HG02678 (cell line): ENCODE measurements at regions not wholly inside any gene's neighbourhood (a gene's known extent, or its start where the extent isn't known, plus 50 kb on each side); places are given as distances from the start of the nearest gene placed in this dataset.

ENCODE experiments used
- ATAC-seq: cut with Tn5 transposase; IDR thresholded peaks from one replicate; pipeline ENCODE4 v1.9.1; 2021; ENCODE audit warnings: mild to moderate bottlenecking, moderate library complexity; ENCODE audit not compliant: unreplicated experiment

DNA sequence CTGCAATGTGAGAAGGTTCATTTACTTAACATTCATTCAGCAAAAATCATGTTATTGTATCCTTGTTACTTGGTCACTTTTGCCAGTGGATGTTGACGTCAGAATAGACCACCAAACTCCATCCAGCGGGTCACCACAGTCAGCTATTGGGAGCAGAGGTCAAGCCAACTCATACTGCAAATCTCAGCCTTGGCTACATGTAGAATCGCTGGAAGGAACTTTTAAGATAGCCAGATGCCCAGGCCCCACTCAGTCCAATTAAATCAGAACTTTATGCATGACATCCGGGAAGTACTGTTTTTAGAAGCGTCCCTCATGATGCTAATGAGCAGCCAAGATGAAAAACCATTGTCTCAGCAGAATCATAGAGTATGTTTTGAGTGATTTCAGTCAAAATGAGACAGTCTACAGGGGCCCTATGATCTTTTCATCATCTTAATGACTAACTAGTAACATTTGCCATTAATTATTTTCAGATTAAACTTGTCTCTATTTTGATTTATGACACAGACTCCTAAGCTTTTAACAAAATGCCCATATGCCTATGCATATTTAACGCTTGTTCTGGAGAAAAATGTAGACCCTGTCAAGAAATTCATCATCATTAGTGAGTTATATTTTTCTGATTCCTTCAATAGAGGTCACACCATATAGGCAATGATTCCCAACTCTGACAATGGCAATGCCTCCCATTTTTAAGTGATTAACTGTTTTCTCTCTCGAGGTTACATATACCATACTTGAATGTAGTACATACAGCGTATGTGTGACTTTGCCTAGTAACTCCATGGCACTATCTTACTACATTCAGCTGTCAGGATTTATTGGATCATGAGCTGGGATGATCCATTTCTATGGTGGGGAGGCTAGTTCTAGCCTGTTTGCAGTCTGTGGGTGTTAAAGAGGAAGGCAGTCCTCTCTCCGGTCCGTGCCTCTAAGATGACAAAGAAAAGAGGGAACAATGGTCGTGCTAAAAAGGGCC lies 63.7 kb upstream of the CCBE1 start:
- ATAC-seq = no peak

DNA sequence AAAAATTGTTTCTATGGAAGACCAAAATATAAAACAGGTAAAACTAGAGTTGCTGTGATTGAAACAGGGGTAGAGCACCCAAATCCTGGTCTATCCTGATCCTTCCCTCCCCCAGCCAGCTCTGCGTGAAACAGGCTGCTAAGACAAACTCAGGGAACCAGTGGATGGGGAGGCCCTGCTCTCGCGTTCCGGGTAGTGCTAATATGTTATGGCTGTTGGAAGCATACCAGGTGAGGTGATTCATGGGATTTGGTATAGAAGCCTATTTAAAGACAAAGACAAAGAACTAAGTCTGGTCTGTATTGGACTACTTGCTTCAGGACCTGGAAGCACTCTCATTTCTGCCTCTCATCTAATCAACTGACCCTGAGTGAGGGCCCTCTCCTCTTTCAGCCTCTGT lies 63.0 kb upstream of the CCBE1 start:
- no peak for ATAC-seq

DNA sequence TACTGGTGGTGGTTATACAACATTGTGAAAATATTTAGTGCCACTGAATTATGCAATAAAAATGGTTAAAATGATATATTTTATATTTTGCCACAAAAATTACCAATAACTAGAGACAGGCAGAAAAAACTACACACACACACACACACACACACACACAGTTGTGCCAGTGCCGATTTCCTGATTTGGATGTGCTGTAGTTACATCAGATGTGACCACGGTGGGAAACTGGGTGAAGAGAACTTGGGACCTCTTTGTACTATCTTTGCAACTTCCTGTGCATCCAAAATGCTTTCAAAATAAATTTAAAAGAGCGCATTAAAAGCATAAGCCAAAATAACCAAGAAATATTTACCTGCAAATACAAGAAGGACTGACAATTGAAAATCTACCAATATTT lies 61.6 kb upstream of the CCBE1 start:
- ATAC-seq = no peak

DNA sequence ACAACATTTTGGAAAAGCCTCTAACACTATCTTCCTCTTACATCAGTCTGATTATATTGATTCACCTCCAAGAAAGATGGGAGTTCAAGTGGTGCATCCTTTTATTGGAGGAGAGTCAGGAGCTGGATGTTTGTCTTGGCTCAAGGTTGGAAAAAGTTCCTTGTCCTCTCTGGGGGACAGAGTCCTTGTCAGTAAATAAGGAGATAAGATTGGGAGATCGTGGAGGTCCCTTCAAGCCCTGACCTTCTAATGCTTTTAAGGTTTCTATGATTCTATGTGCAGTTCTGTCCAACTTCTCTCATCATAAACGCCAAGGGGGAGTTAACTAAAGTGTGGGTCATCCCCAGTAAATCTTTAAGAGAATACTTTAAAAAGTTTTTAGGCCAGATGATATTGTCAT lies 60.9 kb upstream of the CCBE1 start:
- no peak for ATAC-seq

DNA sequence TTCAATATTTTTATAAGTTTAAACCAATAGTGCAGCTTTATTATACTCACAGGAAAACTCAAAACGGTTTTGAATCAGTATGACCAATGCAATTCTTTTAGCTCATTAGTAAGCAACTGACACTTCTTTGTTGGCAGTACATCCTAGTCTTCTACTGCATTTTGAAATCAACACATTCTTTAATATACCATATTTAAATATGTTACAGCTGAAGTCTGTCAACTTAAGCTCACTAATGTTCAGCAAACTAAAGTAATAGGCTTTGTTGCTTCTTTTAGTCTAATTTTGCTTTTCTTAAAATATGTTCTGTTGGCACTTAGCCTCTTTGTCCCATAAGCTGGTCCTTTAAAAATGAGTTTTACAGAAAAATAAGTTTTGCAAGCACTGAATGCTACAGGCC lies 55.4 kb upstream of the CCBE1 start:
- ATAC-seq = no peak

DNA sequence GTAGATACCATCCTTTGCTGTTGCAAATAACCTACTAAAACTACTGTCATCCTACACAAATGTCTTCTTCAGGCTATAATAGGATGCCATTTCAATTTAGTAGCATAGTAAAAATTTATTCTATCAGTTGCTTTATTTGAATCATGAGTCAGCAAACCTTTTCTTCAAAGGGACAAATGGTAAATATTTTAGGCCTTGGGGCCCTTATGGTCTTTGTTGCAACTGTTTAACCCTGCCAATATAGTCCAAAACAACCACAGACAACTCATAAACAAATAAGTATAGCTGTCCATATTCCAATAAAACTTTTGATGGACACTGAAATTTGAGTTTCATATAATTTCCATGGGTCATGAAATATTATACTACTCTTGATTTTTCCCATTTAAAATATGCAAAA lies 54.0 kb upstream of the CCBE1 start:
- ATAC-seq = no peak

DNA sequence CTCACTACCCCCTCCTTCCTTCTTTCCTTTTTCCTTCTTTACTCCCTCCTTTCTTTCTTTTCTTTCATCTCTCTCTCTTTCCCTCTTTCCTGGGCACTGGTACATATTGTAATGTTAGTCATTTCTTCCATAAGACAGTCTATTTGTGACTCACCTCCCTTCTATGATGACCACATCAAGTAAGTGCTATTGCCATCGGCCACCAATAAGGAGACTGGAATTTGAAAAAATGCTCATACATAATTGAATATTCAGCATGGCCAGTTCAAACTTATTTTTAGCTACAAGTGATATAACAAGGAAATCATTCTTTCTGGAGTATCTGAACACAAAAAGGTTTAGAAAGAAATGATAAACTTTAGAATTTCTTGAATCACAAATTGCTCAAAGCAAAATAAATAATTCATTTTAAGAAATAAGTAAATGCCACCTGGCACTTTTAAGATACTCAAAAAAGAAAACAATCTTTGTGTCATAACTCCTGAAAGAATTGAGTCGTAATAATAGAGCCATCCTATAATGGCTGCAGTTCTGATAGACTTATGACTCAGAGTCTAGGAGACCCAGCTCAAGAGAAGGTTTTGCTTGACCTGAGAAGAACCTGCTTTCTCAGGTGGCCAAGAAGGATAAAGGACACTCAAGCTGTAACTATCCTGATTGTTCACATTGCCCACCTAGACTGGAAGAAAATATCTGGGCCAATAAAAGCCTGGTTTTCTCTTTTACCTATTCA lies 51.6 kb upstream of the CCBE1 start:
- no peak for ATAC-seq
